H1 (cell line): ENCODE measurements at regions not wholly inside any gene's neighbourhood (a gene's known extent, or its start where the extent isn't known, plus 50 kb on each side); places are given as distances from the start of the nearest gene placed in this dataset.

Experiments used
- CTCF ChIA-PET: fragments of 300-600 bp; sonication (Branson Sonifier 250); formaldehyde crosslinking; loops from one replicate; lab custom pipeline; 2021; ENCODE audit not compliant: partially characterized antibody; lab: Charles Lee
- POLR2A ChIA-PET: fragments of 300-600 bp; sonication (Branson Sonifier 250); formaldehyde crosslinking; loops from one replicate; lab custom pipeline; 2021; ENCODE audit warnings: inconsistent platforms; ENCODE audit not compliant: partially characterized antibody; lab: Charles Lee
- DNase-seq, 2 experiments: peaks; one replicate each; pipeline versions ENCODE4 v3.0.0 to v3.0.0-alpha.2; 2010 to 2022; ENCODE audit warnings: low spot score in 2 of 2, low read depth in 1 of 2, mixed read lengths in 1 of 2
- FAIRE-seq: peaks from 2 replicates; lab custom pipeline; 2011; peaks lifted over from hg19 to GRCh38; lab: Jason Lieb, UNC
- H2AFZ ChIP-seq: 2 replicates; pipeline ENCODE4 v1.8.1; 2012; ENCODE audit warnings: low read length, inconsistent platforms
- H2AK5ac ChIP-seq: 2 replicates; pipeline ENCODE4 v1.6.1; 2013; ENCODE audit warnings: low read depth, low read length
- H2BK120ac ChIP-seq: replicated peaks from 2 replicates; pipeline ENCODE3; 2013; ENCODE audit warnings: low read depth, low read length, inconsistent platforms
- H2BK12ac ChIP-seq: 2 replicates; pipeline ENCODE4 v1.6.1; 2013; ENCODE audit warnings: low read depth, low read length
- H2BK15ac ChIP-seq: 2 replicates; pipeline ENCODE4 v1.6.1; 2013; ENCODE audit warnings: low read length
- H2BK20ac ChIP-seq: 2 replicates; pipeline ENCODE4 v1.6.1; 2013; ENCODE audit warnings: low read length
- H2BK5ac ChIP-seq: 2 replicates; pipeline ENCODE4 v1.6.1; 2013; ENCODE audit warnings: low read depth, low read length
- H3K14ac ChIP-seq: 2 replicates; pipeline ENCODE4 v1.6.1; 2013; ENCODE audit warnings: inconsistent platforms; ENCODE audit not compliant: insufficient read length
- H3K18ac ChIP-seq: 2 replicates; pipeline ENCODE4 v1.6.1; 2013; ENCODE audit warnings: low read length; ENCODE audit errors: extremely low read depth
- H3K23ac ChIP-seq: 2 replicates; pipeline ENCODE4 v1.6.1; 2013; ENCODE audit warnings: inconsistent platforms; ENCODE audit not compliant: insufficient read length
- H3K23me2 ChIP-seq: 2 replicates; pipeline ENCODE4 v1.6.1; 2013; ENCODE audit warnings: low read depth, low read length
- H3K27ac ChIP-seq: 2 replicates; pipeline ENCODE4 v1.6.1; 2011; ENCODE audit warnings: low read depth, low read length, inconsistent platforms
- H3K27me3 ChIP-seq, 4 experiments: replicated peaks in 1 of 4; 1 replicate in 1 of 4; 2 replicates in 3 of 4; pipeline versions ENCODE4 v1.6.1 to v1.8.1; 2011 to 2013; ENCODE audit warnings: low read length in 3 of 4, mild to moderate bottlenecking in 3 of 4, inconsistent platforms in 2 of 4, mixed read lengths in 2 of 4, moderate library complexity in 1 of 4; ENCODE audit not compliant: control insufficient read depth in 3 of 4, insufficient read depth in 3 of 4; ENCODE audit errors: extremely low read depth in 1 of 4
- H3K36me3 ChIP-seq, 4 experiments: 2 replicates each; pipeline versions ENCODE4 v1.6.1 to v1.8.1; 2011 to 2013; ENCODE audit warnings: mild to moderate bottlenecking in 4 of 4, low read length in 3 of 4, moderate library complexity in 2 of 4, control low read depth in 1 of 4, inconsistent platforms in 1 of 4; ENCODE audit not compliant: insufficient read depth in 4 of 4, control insufficient read depth in 2 of 4
- H3K4ac ChIP-seq: replicated peaks from 2 replicates; pipeline ENCODE3; 2013; ENCODE audit warnings: low read length, low read depth, mixed read lengths, inconsistent platforms; ENCODE audit not compliant: insufficient read length
- H3K4me1 ChIP-seq, 4 experiments: replicated peaks in 1 of 4; 1 replicate in 1 of 4; 2 replicates in 3 of 4; pipeline versions ENCODE4 v1.6.1 to v1.8.1; 2011 to 2013; ENCODE audit warnings: low read length in 3 of 4, inconsistent platforms in 2 of 4, mixed read lengths in 1 of 4; ENCODE audit not compliant: insufficient read depth in 4 of 4, control insufficient read depth in 3 of 4
- H3K4me2 ChIP-seq, 2 experiments: 2 replicates each; pipeline versions ENCODE4 v1.6.1 to v1.8.1; 2011 to 2013; ENCODE audit warnings: low read depth in 2 of 2, low read length in 2 of 2, control low read depth in 1 of 2, inconsistent platforms in 1 of 2, mild to moderate bottlenecking in 1 of 2; ENCODE audit not compliant: insufficient read depth in 1 of 2
- H3K4me3 ChIP-seq, 4 experiments: fragments of 200-600, 300-600 bp in 1 of 4; sonication (generic), shearing (Covaris generic), sonication (Bioruptor Twin) in 1 of 4; 2 replicates each; pipeline versions ENCODE4 v1.5.1 to v1.8.1; 2011 to 2016; ENCODE audit warnings: low read length in 4 of 4, low read depth in 3 of 4, control low read depth in 2 of 4, inconsistent platforms in 2 of 4, mild to moderate bottlenecking in 2 of 4, mixed read lengths in 1 of 4, moderate library complexity in 1 of 4; ENCODE audit not compliant: insufficient read depth in 2 of 4; ENCODE audit errors: extremely low read depth in 1 of 4
- H3K56ac ChIP-seq: replicated peaks from 2 replicates; pipeline ENCODE3; 2013; ENCODE audit warnings: low read depth, mild to moderate bottlenecking, mixed read lengths, low read length, inconsistent platforms; ENCODE audit not compliant: insufficient read length
- H3K79me1 ChIP-seq: 2 replicates; pipeline ENCODE4 v1.6.1; 2013; ENCODE audit warnings: low read depth, low read length, control low read depth
- H3K79me2 ChIP-seq, 2 experiments: 2 replicates each; pipeline versions ENCODE4 v1.6.1 to v1.8.1; 2012 to 2013; ENCODE audit warnings: low read length in 2 of 2, mild to moderate bottlenecking in 2 of 2, inconsistent platforms in 1 of 2; ENCODE audit not compliant: insufficient read depth in 2 of 2, control insufficient read depth in 1 of 2
- H3K9ac ChIP-seq, 4 experiments: replicated peaks in 1 of 4; 1 replicate in 1 of 4; 2 replicates in 3 of 4; pipeline versions ENCODE4 v1.6.1 to v1.8.1; 2011 to 2013; ENCODE audit warnings: low read depth in 3 of 4, low read length in 3 of 4, control low read depth in 2 of 4, mild to moderate bottlenecking in 2 of 4, moderate library complexity in 2 of 4, inconsistent platforms in 1 of 4; ENCODE audit errors: extremely low read depth in 1 of 4
- H3K9me3 ChIP-seq, 2 experiments: 2 replicates each; pipeline versions ENCODE4 v1.6.1 to v1.8.1; 2012 to 2013; ENCODE audit warnings: mild to moderate bottlenecking in 2 of 2, moderate library complexity in 2 of 2, control low read depth in 1 of 2, inconsistent platforms in 1 of 2, low read depth in 1 of 2, low read length in 1 of 2, mixed read lengths in 1 of 2; ENCODE audit not compliant: insufficient read depth in 2 of 2
- H4K20me1 ChIP-seq, 2 experiments: replicated peaks in 1 of 2; 2 replicates each; pipeline versions ENCODE3 to v1.8.1; 2011 to 2013; ENCODE audit warnings: inconsistent platforms in 2 of 2, low read length in 2 of 2, mild to moderate bottlenecking in 1 of 2; ENCODE audit not compliant: insufficient read depth in 2 of 2, control insufficient read depth in 1 of 2
- H4K5ac ChIP-seq: 2 replicates; pipeline ENCODE4 v1.6.1; 2013; ENCODE audit warnings: low read length, low read depth, mixed read lengths, inconsistent platforms; ENCODE audit not compliant: insufficient read length
- H4K8ac ChIP-seq: 2 replicates; pipeline ENCODE4 v1.8.0; 2013; ENCODE audit warnings: mild to moderate bottlenecking, moderate library complexity, low read length, inconsistent platforms; ENCODE audit not compliant: insufficient read depth; ENCODE audit errors: extremely low read depth
- H4K91ac ChIP-seq: replicated peaks from 2 replicates; pipeline ENCODE3; 2013; ENCODE audit warnings: low read length, mixed read lengths, inconsistent platforms; ENCODE audit not compliant: insufficient read length
- HDAC6 ChIP-seq: IDR thresholded peaks from one replicate; pipeline ENCODE4 v1.7.1; 2012; ENCODE audit warnings: low read depth, mild to moderate bottlenecking, inconsistent platforms, low read length, moderate library complexity
- WGBS, 2 experiments: shearing (Covaris generic) in 1 of 2; methylation state at CpG; one replicate each; pipeline versions ENCODE4 v1.1.6 to v1.1.7; 2013 to 2015; ENCODE audit warnings: low lambda C conversion rate in 2 of 2, mixed read lengths in 2 of 2, inconsistent platforms in 1 of 2, low coverage in 1 of 2, missing lambda C conversion rate in 1 of 2; ENCODE audit not compliant: insufficient replicate concordance in 2 of 2, insufficient coverage in 1 of 2, insufficient read length in 1 of 2; ENCODE audit errors: extremely low coverage in 1 of 2, missing lambda C conversion rate in 1 of 2; 5-methylcytosine and 5-hydroxymethylcytosine counted together

DNA sequence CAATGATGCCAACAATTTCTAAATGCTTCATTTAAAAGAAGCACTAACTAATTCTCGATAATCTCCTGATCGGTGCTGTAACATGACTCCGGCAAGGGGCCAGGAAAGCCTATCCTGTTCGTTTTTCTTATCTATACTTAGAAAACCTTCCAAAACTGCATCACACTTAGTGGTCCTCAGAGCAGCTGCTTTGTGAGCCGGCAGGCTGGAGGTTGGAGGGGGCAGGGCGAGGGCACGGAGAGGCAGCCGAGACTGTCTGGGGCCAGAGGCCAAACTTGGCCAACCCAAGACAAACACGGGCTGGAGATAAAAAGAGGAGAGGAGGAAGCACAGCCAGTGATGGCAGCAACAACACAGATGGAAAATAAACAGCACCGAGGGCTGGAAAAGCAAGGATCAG is 455.7 kb downstream of the BCOR start:
- Histone ChIP-seq H2BK12ac (no peak overlapping the region), H3K9me3 (no peaks in the 10 kb centered on the region), H4K20me1 (no peaks in the 10 kb centered on the region), H3K4me2 (no peak overlapping the region), H3K23ac (no peak overlapping the region), H3K18ac (peak overlapping the region; percentile 32; the same call in 1 of the 2 replicates), H3K56ac (no peak overlapping the region), H3K4me3 (no peak overlapping the region), H2AFZ (no peak overlapping the region), H3K27ac (no peak overlapping the region), H3K4me1 (peaks cover 0 to 3% (median 0%) of the 10 kb centered on the region in 4 experiments; a peak in 1 of 7 replicates), H3K27me3 (no peaks in the 10 kb centered on the region), H2BK5ac (no peak overlapping the region), H3K23me2 (no peaks in the 10 kb centered on the region), H2BK20ac (no peak overlapping the region), H3K14ac (no peak overlapping the region), H3K9ac (no peak overlapping the region), H2BK120ac (no peak overlapping the region), H4K91ac (no peak overlapping the region), H2AK5ac (no peak overlapping the region), H4K5ac (no peak overlapping the region), H3K36me3 (no peaks in the 10 kb centered on the region), H2BK15ac (no peak overlapping the region), H3K4ac (no peak overlapping the region), H3K79me2 (no peaks in the 10 kb centered on the region), H3K79me1 (no peaks in the 10 kb centered on the region), H4K8ac (no peak overlapping the region)
- POLR2A ChIA-PET, result no interaction called here
- 67% methylated on average over 8 of the region's 10 CpGs; no CpG with 5 or more reads in 1 of the 2 experiments for WGBS, 2 experiments
- DNase-seq, result no peak
- FAIRE-seq, result no peak
- TF ChIP-seq HDAC6, result no peak
- CTCF ChIA-PET, result no interaction called here
